Suprapubic skin (tissue), 4 donors: ENCODE measurements at regions not wholly inside any gene's neighbourhood (a gene's known extent, or its start where the extent isn't known, plus 50 kb on each side); places are given as distances from the start of the nearest gene placed in this dataset.

ENCODE experiments used
- DNase-seq, 2 donors: peaks; one replicate each; pipeline ENCODE4 v3.0.0-alpha.2; 2019; ENCODE audit warnings: low spot score in 2 of 2
- H3K27ac ChIP-seq: fragments of 200-600 bp; sonication (generic); one replicate; pipeline ENCODE4 v1.5.1; 2019
- H3K27me3 ChIP-seq: fragments of 200-600 bp; sonication (generic); one replicate; pipeline ENCODE4 v1.5.1; 2019
- H3K36me3 ChIP-seq: fragments of 200-600 bp; sonication (generic); one replicate; pipeline ENCODE4 v1.5.1; 2019
- H3K4me1 ChIP-seq: fragments of 200-600 bp; sonication (generic); one replicate; pipeline ENCODE4 v1.5.1; 2019
- H3K4me3 ChIP-seq: fragments of 200-600 bp; sonication (generic); one replicate; pipeline ENCODE4 v1.5.1; 2019; ENCODE audit warnings: mild to moderate bottlenecking
- H3K9me3 ChIP-seq: fragments of 200-600 bp; sonication (generic); one replicate; pipeline ENCODE4 v1.5.1; 2019
- CTCF ChIP-seq, 2 donors: fragments of 200-600 bp in 1 of 2; fragments of 450-650 bp in 1 of 2; sonication (generic) in 1 of 2; IDR thresholded peaks; one replicate each; pipeline ENCODE4 v1.5.1; 2016 to 2019; ENCODE audit warnings: antibody characterized with exemption in 2 of 2, mild to moderate bottlenecking in 1 of 2, moderate library complexity in 1 of 2
- EP300 ChIP-seq: sonication (generic); formaldehyde crosslinking; IDR thresholded peaks from one replicate; pipeline ENCODE4 v1.6.1; 2017; ENCODE audit warnings: antibody characterized with exemption
- POLR2A ChIP-seq, 2 donors: fragments of 450-650 bp; IDR thresholded peaks; one replicate each; pipeline ENCODE4 v1.6.1; 2017; ENCODE audit warnings: antibody characterized with exemption in 2 of 2, mild to moderate bottlenecking in 2 of 2, moderate library complexity in 2 of 2
- POLR2AphosphoS5 ChIP-seq, 3 donors: sonication (generic); formaldehyde crosslinking; IDR thresholded peaks; one replicate each; pipeline ENCODE4 v1.6.1; 2017; ENCODE audit warnings: antibody characterized with exemption in 3 of 3
- WGBS: methylation state at CpG from one replicate; pipeline ENCODE4 v1.1.5; 2018; 5-methylcytosine and 5-hydroxymethylcytosine counted together

GRCh38 chr7:340979-341694 is 51.2 kb downstream of the FOXL3 start:
- no peaks in the 10 kb centered on the region for H3K4me1 ChIP-seq
- TF ChIP-seq POLR2A (IDR thresholded peaks at IDR 0.05) (no peak), CTCF (IDR thresholded peaks at IDR 0.05) (no peak), EP300 (no peak), POLR2AphosphoS5 (IDR thresholded peaks at IDR 0.05) (no peak)
- no peak overlapping the region for H3K27ac ChIP-seq
- no peak for DNase-seq
- WGBS, result 83% methylated on average over 29 of the region's 30 CpGs
- no peaks in the 10 kb centered on the region for H3K9me3 ChIP-seq
- no peaks in the 10 kb centered on the region for H3K36me3 ChIP-seq
- no peaks in the 10 kb centered on the region for H3K27me3 ChIP-seq
- H3K4me3 ChIP-seq, result no peak overlapping the region

GRCh38 chr7:341841-342638 is 52.1 kb downstream of the FOXL3 start:
- Histone ChIP-seq H3K4me3 (no peak overlapping the region), H3K27me3 (no peaks in the 10 kb centered on the region), H3K27ac (no peak overlapping the region), H3K9me3 (no peaks in the 10 kb centered on the region), H3K4me1 (no peaks in the 10 kb centered on the region), H3K36me3 (no peaks in the 10 kb centered on the region)
- TF ChIP-seq CTCF (IDR thresholded peaks at IDR 0.05), result no peak
- TF ChIP-seq POLR2A (IDR thresholded peaks at IDR 0.05), result no peak
- no peak for TF ChIP-seq POLR2AphosphoS5 (IDR thresholded peaks at IDR 0.05)
- TF ChIP-seq EP300, result no peak
- DNase-seq, result no peak
- WGBS, result 78% methylated on average over 17 of the region's 27 CpGs

GRCh38 chr7:342681-343216 is 52.8 kb downstream of the FOXL3 start:
- Histone ChIP-seq H3K36me3 (no peaks in the 10 kb centered on the region), H3K9me3 (no peaks in the 10 kb centered on the region), H3K4me3 (no peak overlapping the region), H3K4me1 (no peaks in the 10 kb centered on the region), H3K27ac (no peak overlapping the region), H3K27me3 (no peaks in the 10 kb centered on the region)
- TF ChIP-seq CTCF (IDR thresholded peaks at IDR 0.05), result no peak
- TF ChIP-seq POLR2A (IDR thresholded peaks at IDR 0.05), result no peak
- no peak for TF ChIP-seq POLR2AphosphoS5 (IDR thresholded peaks at IDR 0.05)
- no peak for DNase-seq
- WGBS, result 95% methylated on average over 10 of the region's 10 CpGs

GRCh38 chr7:343227-343822 is 53.4 kb downstream of the FOXL3 start:
- TF ChIP-seq POLR2AphosphoS5 (IDR thresholded peaks at IDR 0.05), result no peak
- no peak for TF ChIP-seq EP300
- TF ChIP-seq CTCF (IDR thresholded peaks at IDR 0.05), result no peak
- TF ChIP-seq POLR2A (IDR thresholded peaks at IDR 0.05), result no peak
- WGBS, result 81% methylated on average over 10 of the region's 33 CpGs
- no peaks in the 10 kb centered on the region for H3K4me1 ChIP-seq
- H3K4me3 ChIP-seq, result no peak overlapping the region
- H3K36me3 ChIP-seq, result no peaks in the 10 kb centered on the region
- DNase-seq, result no peak
- H3K27ac ChIP-seq, result no peak overlapping the region
- no peaks in the 10 kb centered on the region for H3K27me3 ChIP-seq
- no peaks in the 10 kb centered on the region for H3K9me3 ChIP-seq
